H1 (cell line): ENCODE measurements at regions not wholly inside any gene's neighbourhood (a gene's known extent, or its start where the extent isn't known, plus 50 kb on each side); places are given as distances from the start of the nearest gene placed in this dataset.

ENCODE experiments used
- ASH2L ChIP-seq: fragments of 200-600, 300-600 bp; sonication (generic); IDR thresholded peaks from one replicate; pipeline ENCODE4 v1.7.1; 2017; ENCODE audit warnings: low read length
- EGR1 ChIP-seq: IDR thresholded peaks from 2 replicates; pipeline ENCODE4 v1.6.1; 2011; ENCODE audit warnings: low read depth, low read length, borderline replicate concordance
- HDAC2 ChIP-seq, 2 experiments: fragments of 300-600 bp in 1 of 2; sonication (generic) in 1 of 2; IDR thresholded peaks; 2 replicates each; pipeline ENCODE4 v1.6.1; 2011 to 2012; ENCODE audit warnings: low read depth in 2 of 2, low read length in 2 of 2, mild to moderate bottlenecking in 2 of 2, moderate library complexity in 2 of 2, borderline replicate concordance in 1 of 2, inconsistent platforms in 1 of 2
- HDAC6 ChIP-seq: IDR thresholded peaks from one replicate; pipeline ENCODE4 v1.7.1; 2012; ENCODE audit warnings: low read depth, mild to moderate bottlenecking, inconsistent platforms, low read length, moderate library complexity
- KDM5A ChIP-seq: fragments of 200-600 bp; IDR thresholded peaks from 2 replicates; pipeline ENCODE4 v1.7.1; 2012; ENCODE audit warnings: mild to moderate bottlenecking, low read length, inconsistent platforms, mixed read lengths
- RXRA ChIP-seq: IDR thresholded peaks from 2 replicates; pipeline ENCODE4 v1.6.1; 2011; ENCODE audit warnings: low read depth, mild to moderate bottlenecking, low read length, moderate library complexity; ENCODE audit not compliant: insufficient read depth
- SP1 ChIP-seq: IDR thresholded peaks from 2 replicates; pipeline ENCODE4 v1.6.1; 2011; ENCODE audit warnings: low read depth, low read length
- TF ChIP-seq, protein P1 (sequence below): IDR thresholded peaks from 2 replicates; pipeline ENCODE4 v1.6.1; 2011; ENCODE audit warnings: low read depth, mild to moderate bottlenecking, low read length; ENCODE audit not compliant: insufficient read depth
- TF ChIP-seq, protein P2 (sequence below): fragments of 300-600 bp; sonication (generic); IDR thresholded peaks from 2 replicates; pipeline ENCODE4 v1.7.1; 2012; ENCODE audit warnings: low read length, moderate library complexity, mild to moderate bottlenecking, inconsistent platforms; ENCODE audit not compliant: insufficient replicate concordance

DNA sequence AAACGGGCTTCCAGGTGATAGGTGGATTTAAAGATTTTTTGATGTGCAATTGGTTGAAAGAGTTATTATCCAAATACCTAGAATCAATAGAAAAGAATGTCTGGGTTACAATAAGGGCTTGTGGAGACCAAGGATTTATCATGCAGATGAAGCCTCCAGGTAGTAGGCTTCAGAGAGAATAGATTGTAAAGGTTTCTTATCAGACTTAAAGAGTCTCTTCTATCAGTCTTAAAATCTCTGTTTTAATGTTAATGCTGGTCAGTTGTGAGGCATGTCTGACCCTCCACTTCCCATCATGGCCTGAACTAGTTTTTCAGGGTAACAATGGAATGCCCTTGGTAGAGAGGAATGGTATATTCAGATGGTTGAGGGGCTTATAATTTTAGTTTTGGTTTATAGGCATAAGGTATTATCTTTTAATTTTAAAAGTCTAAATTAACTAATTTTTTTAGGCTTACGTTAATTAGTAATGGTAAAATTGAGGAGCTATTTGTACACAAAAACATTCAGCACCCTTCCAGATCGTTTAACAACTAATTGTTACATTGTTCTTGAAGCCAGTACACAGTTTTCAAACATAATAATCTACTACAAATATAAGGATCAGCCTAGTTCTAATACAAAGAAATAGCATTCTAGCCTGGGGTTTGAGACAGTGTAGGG lies 704.2 kb upstream of the MBL2 start (continued):
- TF ChIP-seq HDAC2 (IDR thresholded peaks at IDR 0.05; ENCODE audit: borderline replicate concordance in 1 of 2, low read depth in 2 of 2, low read length in 2 of 2) (0 out of 4 replicates have a peak, but pooled peaks of 1 of the 2 experiments have one; percentile 53), ASH2L (no peak), EGR1 (no peak), HDAC6 (no peak), SP1 (peak; percentile 59; the same call in 1 of the 2 replicates), KDM5A (no peak), RXRA (no peak)
- TF ChIP-seq, protein P1, sequence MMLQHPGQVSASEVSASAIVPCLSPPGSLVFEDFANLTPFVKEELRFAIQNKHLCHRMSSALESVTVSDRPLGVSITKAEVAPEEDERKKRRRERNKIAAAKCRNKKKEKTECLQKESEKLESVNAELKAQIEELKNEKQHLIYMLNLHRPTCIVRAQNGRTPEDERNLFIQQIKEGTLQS, result no peak
- TF ChIP-seq, protein P2, sequence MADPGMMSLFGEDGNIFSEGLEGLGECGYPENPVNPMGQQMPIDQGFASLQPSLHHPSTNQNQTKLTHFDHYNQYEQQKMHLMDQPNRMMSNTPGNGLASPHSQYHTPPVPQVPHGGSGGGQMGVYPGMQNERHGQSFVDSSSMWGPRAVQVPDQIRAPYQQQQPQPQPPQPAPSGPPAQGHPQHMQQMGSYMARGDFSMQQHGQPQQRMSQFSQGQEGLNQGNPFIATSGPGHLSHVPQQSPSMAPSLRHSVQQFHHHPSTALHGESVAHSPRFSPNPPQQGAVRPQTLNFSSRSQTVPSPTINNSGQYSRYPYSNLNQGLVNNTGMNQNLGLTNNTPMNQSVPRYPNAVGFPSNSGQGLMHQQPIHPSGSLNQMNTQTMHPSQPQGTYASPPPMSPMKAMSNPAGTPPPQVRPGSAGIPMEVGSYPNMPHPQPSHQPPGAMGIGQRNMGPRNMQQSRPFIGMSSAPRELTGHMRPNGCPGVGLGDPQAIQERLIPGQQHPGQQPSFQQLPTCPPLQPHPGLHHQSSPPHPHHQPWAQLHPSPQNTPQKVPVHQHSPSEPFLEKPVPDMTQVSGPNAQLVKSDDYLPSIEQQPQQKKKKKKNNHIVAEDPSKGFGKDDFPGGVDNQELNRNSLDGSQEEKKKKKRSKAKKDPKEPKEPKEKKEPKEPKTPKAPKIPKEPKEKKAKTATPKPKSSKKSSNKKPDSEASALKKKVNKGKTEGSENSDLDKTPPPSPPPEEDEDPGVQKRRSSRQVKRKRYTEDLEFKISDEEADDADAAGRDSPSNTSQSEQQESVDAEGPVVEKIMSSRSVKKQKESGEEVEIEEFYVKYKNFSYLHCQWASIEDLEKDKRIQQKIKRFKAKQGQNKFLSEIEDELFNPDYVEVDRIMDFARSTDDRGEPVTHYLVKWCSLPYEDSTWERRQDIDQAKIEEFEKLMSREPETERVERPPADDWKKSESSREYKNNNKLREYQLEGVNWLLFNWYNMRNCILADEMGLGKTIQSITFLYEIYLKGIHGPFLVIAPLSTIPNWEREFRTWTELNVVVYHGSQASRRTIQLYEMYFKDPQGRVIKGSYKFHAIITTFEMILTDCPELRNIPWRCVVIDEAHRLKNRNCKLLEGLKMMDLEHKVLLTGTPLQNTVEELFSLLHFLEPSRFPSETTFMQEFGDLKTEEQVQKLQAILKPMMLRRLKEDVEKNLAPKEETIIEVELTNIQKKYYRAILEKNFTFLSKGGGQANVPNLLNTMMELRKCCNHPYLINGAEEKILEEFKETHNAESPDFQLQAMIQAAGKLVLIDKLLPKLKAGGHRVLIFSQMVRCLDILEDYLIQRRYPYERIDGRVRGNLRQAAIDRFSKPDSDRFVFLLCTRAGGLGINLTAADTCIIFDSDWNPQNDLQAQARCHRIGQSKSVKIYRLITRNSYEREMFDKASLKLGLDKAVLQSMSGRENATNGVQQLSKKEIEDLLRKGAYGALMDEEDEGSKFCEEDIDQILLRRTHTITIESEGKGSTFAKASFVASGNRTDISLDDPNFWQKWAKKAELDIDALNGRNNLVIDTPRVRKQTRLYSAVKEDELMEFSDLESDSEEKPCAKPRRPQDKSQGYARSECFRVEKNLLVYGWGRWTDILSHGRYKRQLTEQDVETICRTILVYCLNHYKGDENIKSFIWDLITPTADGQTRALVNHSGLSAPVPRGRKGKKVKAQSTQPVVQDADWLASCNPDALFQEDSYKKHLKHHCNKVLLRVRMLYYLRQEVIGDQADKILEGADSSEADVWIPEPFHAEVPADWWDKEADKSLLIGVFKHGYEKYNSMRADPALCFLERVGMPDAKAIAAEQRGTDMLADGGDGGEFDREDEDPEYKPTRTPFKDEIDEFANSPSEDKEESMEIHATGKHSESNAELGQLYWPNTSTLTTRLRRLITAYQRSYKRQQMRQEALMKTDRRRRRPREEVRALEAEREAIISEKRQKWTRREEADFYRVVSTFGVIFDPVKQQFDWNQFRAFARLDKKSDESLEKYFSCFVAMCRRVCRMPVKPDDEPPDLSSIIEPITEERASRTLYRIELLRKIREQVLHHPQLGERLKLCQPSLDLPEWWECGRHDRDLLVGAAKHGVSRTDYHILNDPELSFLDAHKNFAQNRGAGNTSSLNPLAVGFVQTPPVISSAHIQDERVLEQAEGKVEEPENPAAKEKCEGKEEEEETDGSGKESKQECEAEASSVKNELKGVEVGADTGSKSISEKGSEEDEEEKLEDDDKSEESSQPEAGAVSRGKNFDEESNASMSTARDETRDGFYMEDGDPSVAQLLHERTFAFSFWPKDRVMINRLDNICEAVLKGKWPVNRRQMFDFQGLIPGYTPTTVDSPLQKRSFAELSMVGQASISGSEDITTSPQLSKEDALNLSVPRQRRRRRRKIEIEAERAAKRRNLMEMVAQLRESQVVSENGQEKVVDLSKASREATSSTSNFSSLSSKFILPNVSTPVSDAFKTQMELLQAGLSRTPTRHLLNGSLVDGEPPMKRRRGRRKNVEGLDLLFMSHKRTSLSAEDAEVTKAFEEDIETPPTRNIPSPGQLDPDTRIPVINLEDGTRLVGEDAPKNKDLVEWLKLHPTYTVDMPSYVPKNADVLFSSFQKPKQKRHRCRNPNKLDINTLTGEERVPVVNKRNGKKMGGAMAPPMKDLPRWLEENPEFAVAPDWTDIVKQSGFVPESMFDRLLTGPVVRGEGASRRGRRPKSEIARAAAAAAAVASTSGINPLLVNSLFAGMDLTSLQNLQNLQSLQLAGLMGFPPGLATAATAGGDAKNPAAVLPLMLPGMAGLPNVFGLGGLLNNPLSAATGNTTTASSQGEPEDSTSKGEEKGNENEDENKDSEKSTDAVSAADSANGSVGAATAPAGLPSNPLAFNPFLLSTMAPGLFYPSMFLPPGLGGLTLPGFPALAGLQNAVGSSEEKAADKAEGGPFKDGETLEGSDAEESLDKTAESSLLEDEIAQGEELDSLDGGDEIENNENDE, result no peak
